ENCODE measurements at regions not wholly inside any gene's neighbourhood (a gene's known extent, or its start where the extent isn't known, plus 50 kb on each side); places are given as distances from the start of the nearest gene placed in this dataset.

DNA sequence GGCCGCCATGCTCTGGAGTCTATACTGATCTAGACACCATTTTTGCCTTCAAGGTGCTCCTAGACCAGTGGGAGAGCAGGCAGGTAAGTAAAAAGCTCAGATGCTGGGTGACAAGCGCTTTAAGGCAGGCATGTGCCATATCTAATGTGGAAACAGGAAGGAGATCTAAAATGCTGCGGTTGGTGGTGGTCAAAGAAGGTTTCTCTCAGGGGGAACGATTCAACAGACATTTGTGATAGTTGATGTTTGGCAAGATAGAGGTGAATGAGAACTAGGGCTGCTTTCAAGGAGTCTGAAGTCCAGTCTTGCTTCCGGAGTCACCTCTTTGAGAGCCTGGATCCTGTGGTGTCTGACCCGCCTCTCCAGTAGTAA, 146.2 kb upstream of the KLF4 start:
- Mint-ChIP-seq H3K9me3 (ENCODE audit: unreplicated experiment) (no peaks in the 10 kb centered on the region), H3K27me3 (ENCODE audit: insufficient read depth, unreplicated experiment) (no peaks in the 10 kb centered on the region), H3K27ac (ENCODE audit: low read depth, unreplicated experiment) (no peak overlapping the region), H3K4me3 (ENCODE audit: unreplicated experiment) (no peak overlapping the region), H3K4me1 (ENCODE audit: insufficient read depth, unreplicated experiment) (peaks cover 15% of the 10 kb centered on the region), H3K36me3 (ENCODE audit: insufficient read depth, unreplicated experiment) (no peaks in the 10 kb centered on the region)
- ChIA-PET CTCF (interaction anchor here (0.6 kb wide), 1 partner anchor 9 kb away, joined by 3 read pairs; no protein-coding TSS in a partner anchor), POLR2A (no interaction called here)
- no TSS peak for BruUV-seq (replicated peaks)
- no peak for DNase-seq (ENCODE audit: unreplicated experiment)
- TF ChIP-seq, protein P1, sequence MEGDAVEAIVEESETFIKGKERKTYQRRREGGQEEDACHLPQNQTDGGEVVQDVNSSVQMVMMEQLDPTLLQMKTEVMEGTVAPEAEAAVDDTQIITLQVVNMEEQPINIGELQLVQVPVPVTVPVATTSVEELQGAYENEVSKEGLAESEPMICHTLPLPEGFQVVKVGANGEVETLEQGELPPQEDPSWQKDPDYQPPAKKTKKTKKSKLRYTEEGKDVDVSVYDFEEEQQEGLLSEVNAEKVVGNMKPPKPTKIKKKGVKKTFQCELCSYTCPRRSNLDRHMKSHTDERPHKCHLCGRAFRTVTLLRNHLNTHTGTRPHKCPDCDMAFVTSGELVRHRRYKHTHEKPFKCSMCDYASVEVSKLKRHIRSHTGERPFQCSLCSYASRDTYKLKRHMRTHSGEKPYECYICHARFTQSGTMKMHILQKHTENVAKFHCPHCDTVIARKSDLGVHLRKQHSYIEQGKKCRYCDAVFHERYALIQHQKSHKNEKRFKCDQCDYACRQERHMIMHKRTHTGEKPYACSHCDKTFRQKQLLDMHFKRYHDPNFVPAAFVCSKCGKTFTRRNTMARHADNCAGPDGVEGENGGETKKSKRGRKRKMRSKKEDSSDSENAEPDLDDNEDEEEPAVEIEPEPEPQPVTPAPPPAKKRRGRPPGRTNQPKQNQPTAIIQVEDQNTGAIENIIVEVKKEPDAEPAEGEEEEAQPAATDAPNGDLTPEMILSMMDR (IDR thresholded peaks at IDR 0.05; ENCODE audit: unreplicated experiment) = no peak
- intact Hi-C loops (cut with micrococcal nuclease) = no loop called here

DNA sequence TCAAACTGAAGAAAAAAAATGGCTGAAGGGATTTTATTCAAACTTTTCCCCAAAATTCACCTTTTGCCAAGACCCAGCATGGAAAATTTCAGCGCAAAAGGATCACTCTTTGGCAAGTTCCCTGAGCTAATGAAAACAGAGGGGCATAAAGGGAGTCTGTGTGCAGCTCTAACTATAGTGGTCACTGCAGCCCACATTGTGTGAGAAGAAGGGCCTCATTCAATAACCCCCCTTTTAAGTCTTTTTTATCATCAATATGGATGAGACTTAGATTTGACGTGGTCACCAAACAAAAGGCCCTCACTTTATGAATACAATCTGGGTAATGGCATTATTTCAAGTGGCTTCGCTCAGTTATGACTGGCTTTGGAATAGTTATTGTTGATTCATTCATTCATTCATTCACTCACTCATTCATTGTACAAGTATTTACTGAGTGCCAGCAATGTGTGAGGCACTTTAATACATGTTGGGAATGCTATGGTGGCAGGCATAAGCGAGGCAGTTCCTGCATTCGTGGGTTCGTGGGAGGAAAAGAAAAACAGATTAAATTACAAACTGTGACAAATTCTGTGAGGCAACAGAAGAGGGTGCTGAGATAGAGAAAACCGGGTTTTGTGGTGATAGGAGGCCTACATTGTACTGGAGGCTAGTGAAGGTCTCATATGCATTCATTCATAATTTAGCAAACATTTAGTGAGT, 145.7 kb upstream of the KLF4 start:
- intact Hi-C loops (cut with micrococcal nuclease) = no loop called here
- H3K4me3 Mint-ChIP-seq (ENCODE audit: unreplicated experiment) = no peak overlapping the region
- DNase-seq (ENCODE audit: unreplicated experiment) = no peak
- BruUV-seq (replicated peaks) = no TSS peak
- POLR2A ChIA-PET = interaction anchor here (0.6 to 0.8 kb wide), 3 partner anchors 30 to 95 kb away, joined by 3 to 4 read pairs (median 3); no protein-coding TSS in a partner anchor
- CTCF ChIA-PET = no interaction called here
- H3K27me3 Mint-ChIP-seq (ENCODE audit: insufficient read depth, unreplicated experiment) = no peaks in the 10 kb centered on the region
- TF ChIP-seq, protein P1 (IDR thresholded peaks at IDR 0.05; ENCODE audit: unreplicated experiment) = no peak
- no peaks in the 10 kb centered on the region for H3K9me3 Mint-ChIP-seq (ENCODE audit: unreplicated experiment)
- no peaks in the 10 kb centered on the region for H3K36me3 Mint-ChIP-seq (ENCODE audit: insufficient read depth, unreplicated experiment)
- no peak overlapping the region for H3K27ac Mint-ChIP-seq (ENCODE audit: low read depth, unreplicated experiment)
- H3K4me1 Mint-ChIP-seq (ENCODE audit: insufficient read depth, unreplicated experiment) = peaks cover 15% of the 10 kb centered on the region

DNA sequence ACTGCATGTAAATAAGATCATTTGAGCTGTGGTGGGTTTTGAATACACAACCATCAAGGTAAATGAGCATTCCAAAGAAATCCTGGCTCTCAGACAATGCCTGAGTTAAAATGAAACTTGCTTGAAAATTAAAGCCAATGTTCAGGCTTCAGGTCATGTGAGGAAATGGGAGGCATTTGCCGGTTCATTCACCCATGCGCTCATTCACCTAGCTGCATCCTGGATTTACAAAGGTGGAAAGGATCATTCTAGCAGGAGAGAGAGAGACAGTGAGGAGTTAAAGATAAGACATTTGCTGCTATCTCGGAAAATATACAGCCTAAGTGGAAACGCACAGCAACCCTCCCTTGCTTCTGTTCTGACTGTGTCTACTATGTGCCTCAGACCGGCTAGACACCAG, 143.8 kb upstream of the KLF4 start:
- CTCF ChIA-PET = no interaction called here
- Mint-ChIP-seq H3K9me3 (ENCODE audit: unreplicated experiment) (no peaks in the 10 kb centered on the region), H3K27ac (ENCODE audit: low read depth, unreplicated experiment) (no peak overlapping the region), H3K36me3 (ENCODE audit: insufficient read depth, unreplicated experiment) (no peaks in the 10 kb centered on the region), H3K27me3 (ENCODE audit: insufficient read depth, unreplicated experiment) (no peaks in the 10 kb centered on the region), H3K4me1 (ENCODE audit: insufficient read depth, unreplicated experiment) (peaks cover 15% of the 10 kb centered on the region), H3K4me3 (ENCODE audit: unreplicated experiment) (no peak overlapping the region)
- DNase-seq (ENCODE audit: unreplicated experiment) = no peak
- POLR2A ChIA-PET = interaction anchor here (1.4 kb wide), 1 partner anchor 100 kb away, joined by 3 read pairs; no protein-coding TSS in a partner anchor
- BruUV-seq (replicated peaks) = no TSS peak
- TF ChIP-seq, protein P1 (IDR thresholded peaks at IDR 0.05; ENCODE audit: unreplicated experiment) = no peak
- intact Hi-C loops (cut with micrococcal nuclease) = no loop called here

DNA sequence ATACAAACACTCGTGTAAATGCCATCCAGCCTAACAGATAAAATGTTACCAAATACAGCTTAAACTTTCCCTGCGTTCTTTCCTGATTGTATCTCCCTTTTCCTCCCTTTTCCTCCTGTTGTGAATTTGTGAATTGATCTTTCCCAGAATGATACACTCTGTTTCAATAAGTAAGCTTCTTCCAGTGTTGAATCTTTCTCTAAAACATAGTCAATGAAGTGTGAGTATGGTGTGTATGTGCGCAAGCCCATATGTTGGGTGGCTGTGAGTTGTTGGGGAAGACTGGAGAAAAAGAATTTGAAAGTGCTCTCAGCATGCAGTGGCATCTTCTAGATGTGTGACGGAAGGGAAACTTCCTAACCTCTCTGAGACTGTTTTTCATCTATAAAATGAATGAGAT, 143.1 kb upstream of the KLF4 start:
- POLR2A ChIA-PET = interaction anchor here (1.4 kb wide), 1 partner anchor 101 kb away, joined by 3 read pairs; no protein-coding TSS in a partner anchor
- Mint-ChIP-seq H3K36me3 (ENCODE audit: insufficient read depth, unreplicated experiment) (no peaks in the 10 kb centered on the region), H3K4me3 (ENCODE audit: unreplicated experiment) (no peak overlapping the region), H3K27me3 (ENCODE audit: insufficient read depth, unreplicated experiment) (no peaks in the 10 kb centered on the region), H3K27ac (ENCODE audit: low read depth, unreplicated experiment) (no peak overlapping the region), H3K4me1 (ENCODE audit: insufficient read depth, unreplicated experiment) (peaks cover 12% of the 10 kb centered on the region), H3K9me3 (ENCODE audit: unreplicated experiment) (no peaks in the 10 kb centered on the region)
- intact Hi-C loops (cut with micrococcal nuclease) = no loop called here
- no TSS peak for BruUV-seq (replicated peaks)
- no peak for DNase-seq (ENCODE audit: unreplicated experiment)
- CTCF ChIA-PET = interaction anchor here (0.6 kb wide), 1 partner anchor 13 kb away, joined by 4 read pairs; no protein-coding TSS in a partner anchor
- TF ChIP-seq, protein P1 (IDR thresholded peaks at IDR 0.05; ENCODE audit: unreplicated experiment) = no peak
